ENCODE measurements at regions not wholly inside any gene's neighbourhood (a gene's known extent, or its start where the extent isn't known, plus 50 kb on each side); places are given as distances from the start of the nearest gene placed in this dataset.
"Not testable (repeated sequence)": the region's sequence is repeated elsewhere in the genome, so short reads cannot be mapped to it uniquely, and the experiment has no call there.

GRCh38 chr3:139201446-139202225, 142.2 kb upstream of the MRPS22 start:
- DNase-seq (ENCODE audit: low read depth) = no peak

GRCh38 chr3:139202226-139202958, 141.4 kb upstream of the MRPS22 start:
- DNase-seq (ENCODE audit: low read depth) = no peak

- no peak for DNase-seq (ENCODE audit: low read depth)
Measured at GRCh38 chr3:139202959-139203349, 140.9 kb upstream of the MRPS22 start.

GRCh38 chr3:139203752-139204151, 140.1 kb upstream of the MRPS22 start:
- no peak for DNase-seq (ENCODE audit: low read depth)

- DNase-seq (ENCODE audit: low read depth) = no peak
Measured at GRCh38 chr3:139204728-139205127, 139.1 kb upstream of the MRPS22 start.

- no peak for DNase-seq (ENCODE audit: low read depth)
Measured at GRCh38 chr3:139213936-139214335, 129.9 kb upstream of the MRPS22 start.

- DNase-seq (ENCODE audit: low read depth) = no peak
Measured at GRCh38 chr3:139216958-139217357, 126.9 kb upstream of the MRPS22 start.

GRCh38 chr3:139217633-139218032, 126.2 kb upstream of the MRPS22 start:
- DNase-seq (ENCODE audit: low read depth) = no peak

- DNase-seq (ENCODE audit: low read depth) = no peak
Measured at GRCh38 chr3:139218046-139218445, 125.8 kb upstream of the MRPS22 start.

GRCh38 chr3:139219463-139219862, 124.4 kb upstream of the MRPS22 start:
- DNase-seq (ENCODE audit: low read depth) = no peak

GRCh38 chr3:139222100-139222657, 121.6 kb upstream of the MRPS22 start:
- DNase-seq (ENCODE audit: low read depth) = no peak

GRCh38 chr3:139225548-139225947, 118.3 kb upstream of the MRPS22 start:
- DNase-seq (ENCODE audit: low read depth) = no peak

- DNase-seq (ENCODE audit: low read depth) = no peak
Measured at GRCh38 chr3:139226731-139227130, 117.1 kb upstream of the MRPS22 start.

GRCh38 chr3:139227165-139227564, 116.7 kb upstream of the MRPS22 start:
- no peak for DNase-seq (ENCODE audit: low read depth)

GRCh38 chr3:139227827-139228226, 116.0 kb upstream of the MRPS22 start:
- DNase-seq (ENCODE audit: low read depth) = no peak

GRCh38 chr3:139230391-139230790, 113.4 kb upstream of the MRPS22 start:
- DNase-seq (ENCODE audit: low read depth) = no peak

- no peak for DNase-seq (ENCODE audit: low read depth)
Measured at GRCh38 chr3:139231555-139232281, 112.1 kb upstream of the MRPS22 start.

GRCh38 chr3:139232341-139232740, 111.5 kb upstream of the MRPS22 start:
- not testable (repeated sequence) for DNase-seq (ENCODE audit: low read depth)

GRCh38 chr3:139234491-139234890, 109.3 kb upstream of the MRPS22 start:
- no peak for DNase-seq (ENCODE audit: low read depth)

GRCh38 chr3:139235192-139235591, 108.6 kb upstream of the MRPS22 start:
- DNase-seq (ENCODE audit: low read depth) = no peak

GRCh38 chr3:139236336-139236735, 107.5 kb upstream of the MRPS22 start:
- no peak for DNase-seq (ENCODE audit: low read depth)

- DNase-seq (ENCODE audit: low read depth) = no peak
Measured at GRCh38 chr3:139238281-139239030, 105.4 kb upstream of the MRPS22 start.

Measured in non-pigmented ciliary epithelial cell (primary cell).